GM10248 (cell line): ENCODE measurements at regions not wholly inside any gene's neighbourhood (a gene's known extent, or its start where the extent isn't known, plus 50 kb on each side); places are given as distances from the start of the nearest gene placed in this dataset.

Experiments
- CTCF ChIA-PET: fragments of 300-600 bp; sonication (Branson Sonifier 250); formaldehyde crosslinking; extraction: SDS; loops from one replicate; lab custom pipeline; 2021; ENCODE audit warnings: antibody characterized with exemption; lab: Yijun Ruan, JAX
- POLR2A ChIA-PET: fragments of 350-650 bp; sonication (Branson Sonifier 250); formaldehyde crosslinking; extraction: SDS; loops from one replicate; lab custom pipeline; 2020; ENCODE audit warnings: antibody characterized with exemption; lab: Yijun Ruan, JAX
- DNase-seq: peaks from one replicate; pipeline ENCODE4 v3.0.0; 2012; ENCODE audit errors: extremely low spot score
- TF ChIP-seq, protein P1 (sequence below): IDR thresholded peaks from 2 replicates; pipeline ENCODE4 v1.5.1; 2012; ENCODE audit warnings: mild to moderate bottlenecking, low read depth; ENCODE audit errors: extremely low read depth, missing control alignments, control extremely low read depth

DNA sequence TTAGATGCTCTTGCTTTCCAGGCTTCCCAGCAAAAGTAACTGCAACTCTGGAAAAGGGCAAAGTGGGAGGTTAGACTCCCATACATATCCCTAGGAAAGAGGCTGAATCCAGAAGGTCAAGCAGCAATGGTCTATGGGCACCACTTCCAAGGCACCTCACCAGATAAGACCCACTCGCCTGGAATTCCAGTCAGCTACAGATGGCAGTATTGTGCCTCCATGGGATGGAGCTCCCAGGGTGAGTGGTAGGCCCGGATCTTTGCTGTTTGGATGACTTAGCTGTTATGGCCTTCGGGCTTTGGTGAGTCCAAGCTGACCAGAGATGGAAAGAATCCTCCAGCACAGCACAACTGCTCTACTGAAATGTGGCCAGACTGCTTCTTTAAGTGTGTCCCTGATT lies 688.0 kb downstream of the PCDH19 start:
- ChIA-PET POLR2A (no interaction called here), CTCF (no interaction called here)
- DNase-seq = no peak
- TF ChIP-seq, protein P1, sequence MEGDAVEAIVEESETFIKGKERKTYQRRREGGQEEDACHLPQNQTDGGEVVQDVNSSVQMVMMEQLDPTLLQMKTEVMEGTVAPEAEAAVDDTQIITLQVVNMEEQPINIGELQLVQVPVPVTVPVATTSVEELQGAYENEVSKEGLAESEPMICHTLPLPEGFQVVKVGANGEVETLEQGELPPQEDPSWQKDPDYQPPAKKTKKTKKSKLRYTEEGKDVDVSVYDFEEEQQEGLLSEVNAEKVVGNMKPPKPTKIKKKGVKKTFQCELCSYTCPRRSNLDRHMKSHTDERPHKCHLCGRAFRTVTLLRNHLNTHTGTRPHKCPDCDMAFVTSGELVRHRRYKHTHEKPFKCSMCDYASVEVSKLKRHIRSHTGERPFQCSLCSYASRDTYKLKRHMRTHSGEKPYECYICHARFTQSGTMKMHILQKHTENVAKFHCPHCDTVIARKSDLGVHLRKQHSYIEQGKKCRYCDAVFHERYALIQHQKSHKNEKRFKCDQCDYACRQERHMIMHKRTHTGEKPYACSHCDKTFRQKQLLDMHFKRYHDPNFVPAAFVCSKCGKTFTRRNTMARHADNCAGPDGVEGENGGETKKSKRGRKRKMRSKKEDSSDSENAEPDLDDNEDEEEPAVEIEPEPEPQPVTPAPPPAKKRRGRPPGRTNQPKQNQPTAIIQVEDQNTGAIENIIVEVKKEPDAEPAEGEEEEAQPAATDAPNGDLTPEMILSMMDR = no peak

DNA sequence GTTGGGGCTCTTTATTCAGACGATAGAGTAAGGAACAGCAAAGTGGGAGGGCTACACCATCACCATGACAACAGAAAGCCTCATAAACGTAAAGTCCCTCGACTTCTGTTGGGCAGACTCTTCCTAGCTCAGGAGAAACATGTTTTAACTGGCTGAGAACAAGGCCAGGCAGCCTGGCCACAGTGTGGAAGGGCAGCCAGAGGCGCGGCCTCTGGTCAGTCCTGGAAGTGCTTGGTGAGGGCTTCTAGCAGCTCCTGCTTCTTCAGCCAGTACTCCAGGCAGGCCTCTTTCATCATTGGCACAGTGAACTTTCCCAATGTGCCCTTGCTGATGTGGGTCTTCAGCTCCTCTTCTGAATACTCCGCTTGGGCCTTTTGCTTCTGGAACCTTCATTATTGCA lies 690.9 kb downstream of the PCDH19 start:
- CTCF ChIA-PET = no interaction called here
- POLR2A ChIA-PET = no interaction called here

DNA sequence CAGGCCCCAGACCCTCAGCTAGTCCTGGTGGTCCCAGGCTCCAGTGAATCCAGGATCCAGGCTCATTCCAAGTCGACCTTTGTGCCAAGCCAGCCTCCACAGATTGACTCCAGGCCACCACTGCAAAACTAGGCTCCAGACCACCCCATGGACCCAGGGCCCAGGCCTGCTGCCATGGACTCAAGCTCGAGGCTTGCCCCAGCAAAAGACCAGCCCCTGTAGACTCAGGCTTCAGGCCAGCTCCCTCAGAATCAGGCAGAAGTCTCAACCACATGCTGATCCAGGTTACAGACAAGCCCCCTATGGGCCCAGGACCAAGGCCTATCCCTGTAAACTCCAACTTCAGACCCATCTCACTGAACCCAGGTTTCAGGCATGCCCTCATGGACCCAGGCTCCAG lies 692.4 kb downstream of the PCDH19 start:
- CTCF ChIA-PET = no interaction called here
- TF ChIP-seq, protein P1 = no peak
- DNase-seq = no peak
- POLR2A ChIA-PET = no interaction called here

More for the DNA sequence above, 690.9 kb downstream of the PCDH19 start:
- DNase-seq = no peak
- TF ChIP-seq, protein P1 = no peak

DNA sequence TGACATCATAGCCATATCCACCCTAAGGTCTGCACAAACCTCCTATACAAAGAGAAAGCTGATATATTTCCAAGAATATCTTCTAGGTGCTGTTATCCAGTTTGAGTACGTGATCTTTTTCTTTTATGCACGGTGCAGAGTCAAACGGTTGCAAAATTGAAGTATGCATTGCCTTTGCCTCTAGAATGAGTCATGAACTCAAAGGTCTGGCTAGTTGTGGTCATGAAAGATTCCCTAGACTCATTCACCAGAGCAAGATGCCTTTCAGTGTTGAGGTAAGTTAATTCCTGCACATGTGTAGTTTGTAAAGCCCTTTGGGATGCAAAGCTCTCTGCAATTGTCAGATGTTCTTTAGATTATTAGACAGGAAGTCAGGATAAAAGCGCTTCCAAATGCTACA lies 704.4 kb downstream of the PCDH19 start:
- DNase-seq = no peak
- POLR2A ChIA-PET = no interaction called here
- TF ChIP-seq, protein P1 = no peak
- CTCF ChIA-PET = no interaction called here

DNA sequence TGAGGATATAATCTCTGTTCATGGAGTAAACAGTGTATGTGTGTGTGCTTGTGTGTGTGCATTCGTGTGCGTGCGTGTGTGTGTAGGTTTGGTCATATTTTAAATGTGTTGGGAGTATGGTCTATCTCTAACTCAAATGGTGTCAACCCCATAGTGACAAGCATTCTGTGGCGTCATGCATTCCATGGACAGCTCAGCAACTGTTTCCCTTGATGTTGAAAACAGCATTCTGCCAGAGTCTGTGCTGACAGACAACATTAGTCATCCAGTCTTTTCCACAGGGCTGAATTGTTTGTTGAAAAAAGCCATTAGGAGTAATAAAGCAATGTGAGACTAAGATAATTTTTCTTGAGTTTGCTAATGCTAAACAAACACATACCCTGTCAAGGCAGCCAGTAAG lies 706.6 kb downstream of the PCDH19 start:
- ChIA-PET CTCF (no interaction called here), POLR2A (no interaction called here)
- TF ChIP-seq, protein P1 = no peak
- DNase-seq = no peak

DNA sequence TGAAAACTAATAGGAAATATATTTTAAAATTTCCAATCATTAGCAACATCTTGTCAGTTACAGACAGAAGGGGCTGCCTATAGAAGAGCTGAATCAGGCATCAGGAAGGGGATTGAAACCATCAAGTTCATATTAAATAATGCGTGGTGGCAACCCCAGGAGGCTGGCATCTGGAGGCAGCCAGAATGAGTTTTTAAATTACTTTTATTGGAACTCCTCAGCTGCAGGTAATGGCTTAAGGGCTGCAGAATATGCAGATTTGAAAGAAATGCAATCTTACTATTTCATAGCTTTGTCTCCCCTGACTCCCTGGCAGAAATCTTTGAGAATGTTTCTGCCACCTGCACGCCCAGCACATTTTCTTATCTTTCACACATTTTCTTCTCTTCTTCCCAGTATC lies 711.6 kb downstream of the PCDH19 start:
- ChIA-PET CTCF (no interaction called here), POLR2A (no interaction called here)
- TF ChIP-seq, protein P1 = no peak
- no peak for DNase-seq

DNA sequence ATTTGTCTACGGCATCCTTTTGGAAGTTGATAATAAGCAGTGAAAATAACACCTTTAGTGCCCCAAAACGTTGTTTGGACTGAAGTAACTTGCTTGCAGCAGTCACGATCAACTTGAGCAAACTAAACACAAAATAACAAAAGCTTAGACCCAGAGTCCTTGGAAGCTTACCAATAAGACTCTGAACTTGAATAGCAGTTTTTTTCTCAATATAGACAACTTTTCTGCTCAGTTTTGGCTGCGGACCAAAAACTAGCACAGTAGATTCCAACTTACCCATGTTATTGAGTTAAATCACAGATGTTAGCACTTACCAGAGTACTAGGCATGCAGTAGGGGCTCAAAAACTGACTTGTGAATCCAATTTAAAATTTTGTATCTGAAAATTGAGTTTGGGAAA lies 746.9 kb downstream of the PCDH19 start:
- DNase-seq = no peak
- POLR2A ChIA-PET = no interaction called here
- CTCF ChIA-PET = no interaction called here
- TF ChIP-seq, protein P1 = no peak
